Neuronal stem cell (in vitro differentiated cells): ENCODE measurements at regions not wholly inside any gene's neighbourhood (a gene's known extent, or its start where the extent isn't known, plus 50 kb on each side); places are given as distances from the start of the nearest gene placed in this dataset.
A peak's percentile ranks its signal among the peaks of the same experiment; 100 is the strongest.

Source experiments
- DNase-seq: peaks from one replicate; pipeline ENCODE4 v3.0.0-alpha.2; 2013; ENCODE audit warnings: low spot score
- H2AFZ ChIP-seq: one replicate; pipeline ENCODE4 v1.6.1; 2013; ENCODE audit warnings: mild to moderate bottlenecking, low read length, inconsistent platforms
- H2AK5ac ChIP-seq: 2 replicates; pipeline ENCODE4 v1.6.1; 2013; ENCODE audit warnings: low read depth, mild to moderate bottlenecking, inconsistent platforms, low read length, moderate library complexity, mixed read lengths
- H2BK120ac ChIP-seq: 2 replicates; pipeline ENCODE4 v1.6.1; 2013; ENCODE audit warnings: low read depth, mild to moderate bottlenecking, inconsistent platforms, low read length, moderate library complexity, mixed read lengths
- H2BK12ac ChIP-seq: one replicate; pipeline ENCODE4 v1.6.1; 2013; ENCODE audit warnings: low read length, inconsistent platforms
- H2BK15ac ChIP-seq: 2 replicates; pipeline ENCODE4 v1.6.1; 2013; ENCODE audit warnings: mild to moderate bottlenecking, low read length, inconsistent platforms, mixed read lengths
- H2BK5ac ChIP-seq: one replicate; pipeline ENCODE4 v1.6.1; 2013; ENCODE audit warnings: inconsistent platforms, mild to moderate bottlenecking, low read length, moderate library complexity
- H3K14ac ChIP-seq: one replicate; pipeline ENCODE4 v1.6.1; 2013; ENCODE audit warnings: low read length, inconsistent platforms
- H3K18ac ChIP-seq: 2 replicates; pipeline ENCODE4 v1.6.1; 2013; ENCODE audit warnings: low read length, inconsistent platforms
- H3K23ac ChIP-seq: 2 replicates; pipeline ENCODE4 v1.6.1; 2013; ENCODE audit warnings: low read depth, mild to moderate bottlenecking, mixed read lengths, low read length, inconsistent platforms; ENCODE audit not compliant: poor library complexity
- H3K27ac ChIP-seq: replicated peaks from 3 replicates; pipeline ENCODE4 v1.5.1; 2013; ENCODE audit warnings: low read length, inconsistent platforms
- H3K27me3 ChIP-seq, 3 experiments: 2 replicates each; pipeline ENCODE4 v1.6.1; 2013; ENCODE audit warnings: low read length in 3 of 3, mild to moderate bottlenecking in 2 of 3, inconsistent platforms in 1 of 3, low read depth in 1 of 3, mixed read lengths in 1 of 3, moderate library complexity in 1 of 3; ENCODE audit not compliant: control insufficient read depth in 3 of 3, insufficient read depth in 3 of 3
- H3K36me3 ChIP-seq, 2 donors: replicated peaks in 1 of 2; 2 replicates each; pipeline ENCODE4 v1.6.1; 2013; ENCODE audit warnings: low read length in 2 of 2; ENCODE audit not compliant: control insufficient read depth in 2 of 2, insufficient read depth in 2 of 2
- H3K4ac ChIP-seq: 2 replicates; pipeline ENCODE4 v1.6.1; 2013; ENCODE audit warnings: inconsistent platforms, mild to moderate bottlenecking, low read length, moderate library complexity
- H3K4me1 ChIP-seq, 2 donors: 1 replicate in 1 of 2; 2 replicates in 1 of 2; pipeline ENCODE4 v1.6.1; 2013; ENCODE audit warnings: low read length in 2 of 2, low read depth in 1 of 2; ENCODE audit not compliant: control insufficient read depth in 2 of 2, insufficient read depth in 1 of 2
- H3K4me2 ChIP-seq: one replicate; pipeline ENCODE4 v1.6.1; 2013; ENCODE audit warnings: mild to moderate bottlenecking, low read length, inconsistent platforms; ENCODE audit not compliant: insufficient read depth, poor library complexity, severe bottlenecking
- H3K4me3 ChIP-seq, 2 donors: 2 replicates each; pipeline ENCODE4 v1.5.1; 2013; ENCODE audit warnings: low read length in 2 of 2, mild to moderate bottlenecking in 2 of 2, inconsistent platforms in 1 of 2, moderate library complexity in 1 of 2
- H3K79me1 ChIP-seq: one replicate; pipeline ENCODE4 v1.6.1; 2013; ENCODE audit warnings: low read depth, mild to moderate bottlenecking, inconsistent platforms, low read length, moderate library complexity
- H3K9ac ChIP-seq: one replicate; pipeline ENCODE4 v1.6.1; 2013; ENCODE audit warnings: mild to moderate bottlenecking, low read depth, low read length, inconsistent platforms; ENCODE audit not compliant: poor library complexity
- H3K9me3 ChIP-seq, 2 donors: replicated peaks in 1 of 2; 2 replicates each; pipeline versions ENCODE3 to v1.6.1; 2013; ENCODE audit warnings: low read length in 2 of 2, mild to moderate bottlenecking in 2 of 2, inconsistent platforms in 1 of 2, low read depth in 1 of 2, mixed read lengths in 1 of 2, moderate library complexity in 1 of 2; ENCODE audit not compliant: control insufficient read depth in 2 of 2, insufficient read depth in 1 of 2
- H4K8ac ChIP-seq: one replicate; pipeline ENCODE4 v1.6.1; 2013; ENCODE audit warnings: low read depth, mild to moderate bottlenecking, inconsistent platforms, low read length, moderate library complexity
- H4K91ac ChIP-seq: one replicate; pipeline ENCODE4 v1.6.1; 2013; ENCODE audit warnings: low read length, low read depth, mild to moderate bottlenecking, inconsistent platforms; ENCODE audit not compliant: poor library complexity
- WGBS, 2 donors: extraction: QIAGEN DNeasy Blood & Tissue Kit; methylation state at CpG; one replicate each; pipeline ENCODE4 v1.1.7; 2013; ENCODE audit warnings: missing lambda C conversion rate in 2 of 2, mixed read lengths in 1 of 2; ENCODE audit not compliant: insufficient read length in 2 of 2, insufficient replicate concordance in 1 of 2; ENCODE audit errors: extremely low coverage in 2 of 2; 5-methylcytosine and 5-hydroxymethylcytosine counted together

- H3K27me3 ChIP-seq, result no peaks in the 10 kb centered on the region
- no peaks in the 10 kb centered on the region for H3K79me1 ChIP-seq
- H2AK5ac ChIP-seq, result no peak overlapping the region
- WGBS, 2 donors, result no CpG with 5 or more reads among the region's 1 CpG
- no peak overlapping the region for H3K4me3 ChIP-seq
- no peak overlapping the region for H2BK120ac ChIP-seq
- H2BK12ac ChIP-seq, result no peak overlapping the region
- H3K4ac ChIP-seq, result no peak overlapping the region
- no peak overlapping the region for H4K91ac ChIP-seq
- H2BK5ac ChIP-seq, result no peak overlapping the region
- H3K4me1 ChIP-seq, result no peaks in the 10 kb centered on the region
- no peaks in the 10 kb centered on the region for H3K9me3 ChIP-seq
- no peak overlapping the region for H4K8ac ChIP-seq
- no peak overlapping the region for H3K18ac ChIP-seq
- no peak overlapping the region for H3K14ac ChIP-seq
- no peak overlapping the region for H3K4me2 ChIP-seq
- H3K23ac ChIP-seq, result no peak overlapping the region
- no peak overlapping the region for H2BK15ac ChIP-seq
- no peak overlapping the region for H3K9ac ChIP-seq
- no peak for DNase-seq
- no peaks in the 10 kb centered on the region for H3K36me3 ChIP-seq
- no peak overlapping the region for H2AFZ ChIP-seq
- H3K27ac ChIP-seq, result no peak overlapping the region
Measured at GRCh38 chr4:81353861-81354260, 117.8 kb downstream of the RASGEF1B start.

- no peak overlapping the region for H3K4ac ChIP-seq
- no peak overlapping the region for H3K27ac ChIP-seq
- H3K4me1 ChIP-seq, result no peaks in the 10 kb centered on the region
- no peak overlapping the region for H2AFZ ChIP-seq
- H3K27me3 ChIP-seq, result no peaks in the 10 kb centered on the region
- H3K18ac ChIP-seq, result no peak overlapping the region
- H2AK5ac ChIP-seq, result no peak overlapping the region
- H3K14ac ChIP-seq, result no peak overlapping the region
- H3K36me3 ChIP-seq, result no peaks in the 10 kb centered on the region
- H2BK5ac ChIP-seq, result no peak overlapping the region
- H2BK15ac ChIP-seq, result no peak overlapping the region
- H2BK12ac ChIP-seq, result no peak overlapping the region
- no peaks in the 10 kb centered on the region for H3K79me1 ChIP-seq
- no CpG with 5 or more reads among the region's 2 CpGs for WGBS, 2 donors
- no peak overlapping the region for H4K8ac ChIP-seq
- no peak overlapping the region for H3K4me3 ChIP-seq
- no peak overlapping the region for H3K9ac ChIP-seq
- DNase-seq, result no peak
- H3K4me2 ChIP-seq, result no peak overlapping the region
- no peak overlapping the region for H3K23ac ChIP-seq
- no peak overlapping the region for H2BK120ac ChIP-seq
- no peaks in the 10 kb centered on the region for H3K9me3 ChIP-seq
- H4K91ac ChIP-seq, result no peak overlapping the region
Measured at GRCh38 chr4:81352446-81352835, 119.3 kb downstream of the RASGEF1B start.

- H3K36me3 ChIP-seq, result no peaks in the 10 kb centered on the region
- no peak overlapping the region for H2AFZ ChIP-seq
- no peak overlapping the region for H4K91ac ChIP-seq
- no peaks in the 10 kb centered on the region for H3K79me1 ChIP-seq
- H3K4ac ChIP-seq, result no peak overlapping the region
- H3K14ac ChIP-seq, result no peak overlapping the region
- H3K4me2 ChIP-seq, result no peak overlapping the region
- no peak overlapping the region for H3K4me3 ChIP-seq
- no peaks in the 10 kb centered on the region for H3K9me3 ChIP-seq
- no peak overlapping the region for H3K18ac ChIP-seq
- H3K23ac ChIP-seq, result no peak overlapping the region
- no peak overlapping the region for H3K9ac ChIP-seq
- no peak overlapping the region for H2BK12ac ChIP-seq
- no peak overlapping the region for H2BK5ac ChIP-seq
- WGBS, 2 donors, result no CpG with 5 or more reads among the region's 11 CpGs
- no peak overlapping the region for H2AK5ac ChIP-seq
- H2BK120ac ChIP-seq, result no peak overlapping the region
- no peak overlapping the region for H4K8ac ChIP-seq
- H3K4me1 ChIP-seq, result no peaks in the 10 kb centered on the region
- DNase-seq, result peak; percentile 79
- no peak overlapping the region for H3K27ac ChIP-seq
- H2BK15ac ChIP-seq, result no peak overlapping the region
- no peaks in the 10 kb centered on the region for H3K27me3 ChIP-seq
Measured at GRCh38 chr4:81351654-81352445, 119.9 kb downstream of the RASGEF1B start.

DNA sequence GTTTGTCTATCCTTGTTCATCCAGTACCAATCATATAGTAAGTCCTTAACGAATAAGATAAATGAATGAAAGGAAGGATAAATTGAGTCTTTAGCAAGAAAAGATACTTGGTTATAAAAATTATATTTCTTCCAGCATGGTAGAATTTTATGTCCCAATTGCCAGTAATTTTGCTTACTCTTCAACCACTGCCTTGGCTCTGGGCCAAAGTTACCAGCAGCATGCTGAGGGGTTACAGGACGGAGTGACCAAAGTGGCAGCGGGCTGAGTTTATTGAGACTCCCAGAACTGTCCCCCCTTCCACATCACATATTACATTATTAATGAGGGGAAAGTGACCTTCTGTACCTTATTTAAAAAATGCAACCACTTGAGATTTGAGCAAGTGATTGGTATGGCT is 121.7 kb downstream of the RASGEF1B start:
- Histone ChIP-seq H2BK15ac (no peak overlapping the region), H2AK5ac (no peak overlapping the region), H3K9ac (no peak overlapping the region), H3K79me1 (no peaks in the 10 kb centered on the region), H3K4me3 (no peak overlapping the region), H3K23ac (no peak overlapping the region), H3K36me3 (no peaks in the 10 kb centered on the region), H3K4me1 (no peaks in the 10 kb centered on the region), H4K8ac (no peak overlapping the region), H3K27ac (no peak overlapping the region), H3K4me2 (no peak overlapping the region), H2BK12ac (no peak overlapping the region), H2AFZ (no peak overlapping the region), H3K9me3 (no peaks in the 10 kb centered on the region), H2BK120ac (no peak overlapping the region), H3K18ac (no peak overlapping the region), H3K4ac (no peak overlapping the region), H3K14ac (no peak overlapping the region), H3K27me3 (no peaks in the 10 kb centered on the region), H4K91ac (no peak overlapping the region), H2BK5ac (no peak overlapping the region)
- no peak for DNase-seq
- WGBS, 2 donors, result no CpG with 5 or more reads among the region's 3 CpGs
